Femur (tissue), 1 donor: ENCODE measurements at regions not wholly inside any gene's neighbourhood (a gene's known extent, or its start where the extent isn't known, plus 50 kb on each side); places are given as distances from the start of the nearest gene placed in this dataset.
"Not testable (repeated sequence)": the region's sequence is repeated elsewhere in the genome, so short reads cannot be mapped to it uniquely, and the experiment has no call there.

Source experiments
- DNase-seq: peaks from one replicate; pipeline ENCODE4 v3.0.0-alpha.2; 2017

GRCh38 chr4:15163284-15163645, 161.0 kb downstream of the CPEB2 start:
- DNase-seq = no peak

GRCh38 chr4:15164571-15164970, 162.3 kb downstream of the CPEB2 start:
- DNase-seq = no peak

GRCh38 chr4:15167743-15168142, 165.5 kb downstream of the CPEB2 start:
- no peak for DNase-seq

- DNase-seq = no peak
These were observed 166.5 kb downstream of the CPEB2 start for GRCh38 chr4:15168759-15169158.

- DNase-seq = no peak
These were observed 169.4 kb downstream of the CPEB2 start for GRCh38 chr4:15171725-15172124.

- DNase-seq = no peak
These were observed 171.0 kb downstream of the CPEB2 start for GRCh38 chr4:15173251-15173650.

- DNase-seq = not testable (repeated sequence)
These were observed 171.9 kb downstream of the CPEB2 start for GRCh38 chr4:15174168-15174567.

- DNase-seq = not testable (repeated sequence)
These were observed 177.6 kb downstream of the CPEB2 start for GRCh38 chr4:15179842-15180241.

GRCh38 chr4:15182600-15183220, 180.4 kb downstream of the CPEB2 start:
- no peak for DNase-seq

GRCh38 chr4:15186149-15186548, 183.9 kb downstream of the CPEB2 start:
- DNase-seq = no peak

- DNase-seq = no peak
These were observed 184.5 kb downstream of the CPEB2 start for GRCh38 chr4:15186806-15187205.

- DNase-seq = no peak
These were observed 186.6 kb downstream of the CPEB2 start for GRCh38 chr4:15188605-15189539.

GRCh38 chr4:15194520-15194919, 192.2 kb downstream of the CPEB2 start:
- DNase-seq = no peak

GRCh38 chr4:15197005-15197404, 194.7 kb downstream of the CPEB2 start:
- DNase-seq = peak; percentile 36

GRCh38 chr4:15198070-15198727, 195.9 kb downstream of the CPEB2 start:
- peak; percentile 40 for DNase-seq

- no peak for DNase-seq
These were observed 199.5 kb downstream of the CPEB2 start for GRCh38 chr4:15201782-15202181.

GRCh38 chr4:15202481-15202880, 200.2 kb downstream of the CPEB2 start:
- no peak for DNase-seq

- not testable (repeated sequence) for DNase-seq
These were observed 204.2 kb downstream of the CPEB2 start for GRCh38 chr4:15206526-15206925.

- peak; percentile 37 for DNase-seq
These were observed 211.2 kb downstream of the CPEB2 start for GRCh38 chr4:15213302-15213970.

GRCh38 chr4:15215109-15215508, 212.7 kb upstream of the C1QTNF7 start:
- no peak for DNase-seq

GRCh38 chr4:15226203-15226602, 201.6 kb upstream of the C1QTNF7 start:
- DNase-seq = no peak

GRCh38 chr4:15231265-15232091, 196.4 kb upstream of the C1QTNF7 start:
- peak; percentile 92 for DNase-seq
